ENCODE measurements at regions not wholly inside any gene's neighbourhood (a gene's known extent, or its start where the extent isn't known, plus 50 kb on each side); places are given as distances from the start of the nearest gene placed in this dataset.

- H3K27ac ChIP-seq, result no peak overlapping the region
Observed at GRCh38 chr12:19036673-19037357, 92.7 kb upstream of the PLEKHA5 start.

GRCh38 chr12:19038209-19038608 is 91.3 kb upstream of the PLEKHA5 start:
- no peak for DNase-seq (ENCODE audit: low read depth, low spot score)
- H3K27ac ChIP-seq, result no peak overlapping the region

More at GRCh38 chr12:19036673-19037357, 92.7 kb upstream of the PLEKHA5 start:
- no peak for DNase-seq (ENCODE audit: low read depth, low spot score)

GRCh38 chr12:19039515-19039914 is 90.0 kb upstream of the PLEKHA5 start:
- H3K27ac ChIP-seq, result no peak overlapping the region
- DNase-seq (ENCODE audit: low read depth, low spot score), result no peak

- no peak overlapping the region for H3K27ac ChIP-seq
- DNase-seq (ENCODE audit: low read depth, low spot score), result no peak
Observed at GRCh38 chr12:19042221-19042620, 87.3 kb upstream of the PLEKHA5 start.

- no peak overlapping the region for H3K27ac ChIP-seq
- DNase-seq (ENCODE audit: low read depth, low spot score), result no peak
Observed at GRCh38 chr12:19044430-19044829, 85.1 kb upstream of the PLEKHA5 start.

- no peak overlapping the region for H3K27ac ChIP-seq
Observed at GRCh38 chr12:19044891-19045290, 84.6 kb upstream of the PLEKHA5 start.

DNA sequence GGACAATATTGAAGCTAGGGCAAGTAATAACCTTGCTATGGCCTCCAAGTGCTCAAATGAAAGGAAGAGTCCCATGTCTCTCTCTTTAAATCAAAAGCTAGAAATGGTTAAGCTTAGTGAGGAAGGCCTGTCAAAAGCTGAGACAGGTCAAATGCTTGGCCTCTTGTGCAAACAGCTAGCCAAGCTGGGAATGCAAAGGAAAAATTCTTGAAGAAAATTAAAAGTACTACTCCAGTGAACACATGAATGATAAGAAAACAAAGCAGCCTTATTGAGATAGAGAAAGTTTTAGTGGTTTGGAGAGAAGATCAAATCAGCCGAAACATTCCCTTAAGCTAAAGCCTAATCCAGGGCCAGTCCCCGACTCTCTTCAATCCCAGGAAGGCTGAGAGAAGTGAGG is 84.1 kb upstream of the PLEKHA5 start:
- no peak overlapping the region for H3K27ac ChIP-seq
- no peak for DNase-seq (ENCODE audit: low read depth, low spot score)

More at GRCh38 chr12:19044891-19045290, 84.6 kb upstream of the PLEKHA5 start:
- DNase-seq (ENCODE audit: low read depth, low spot score), result no peak

GRCh38 chr12:19048943-19049342 is 80.6 kb upstream of the PLEKHA5 start:
- no peak overlapping the region for H3K27ac ChIP-seq
- DNase-seq (ENCODE audit: low read depth, low spot score), result no peak

- no peak overlapping the region for H3K27ac ChIP-seq
- DNase-seq (ENCODE audit: low read depth, low spot score), result no peak
Observed at GRCh38 chr12:19052689-19053088, 76.8 kb upstream of the PLEKHA5 start.

DNA sequence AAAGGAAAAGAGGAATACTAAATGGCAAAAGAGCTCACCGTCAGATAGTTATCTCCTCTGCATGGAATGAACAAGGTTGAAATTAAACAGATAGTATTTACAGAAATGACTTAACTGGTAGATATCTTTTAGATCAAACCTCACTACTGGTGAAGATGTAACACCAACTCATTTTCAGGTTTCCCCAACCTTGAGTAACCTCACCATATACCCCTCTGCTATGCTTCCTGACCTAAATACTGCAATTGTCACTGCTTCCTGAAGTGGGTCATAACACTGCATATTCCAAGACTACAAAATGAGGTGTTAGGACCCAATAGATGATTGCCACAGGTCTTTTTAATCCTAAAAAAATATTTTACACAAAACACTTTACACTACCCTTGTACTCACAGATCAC is 76.3 kb upstream of the PLEKHA5 start:
- no peak overlapping the region for H3K27ac ChIP-seq
- DNase-seq (ENCODE audit: low read depth, low spot score), result no peak

GRCh38 chr12:19054035-19054434 is 75.5 kb upstream of the PLEKHA5 start:
- H3K27ac ChIP-seq, result no peak overlapping the region
- no peak for DNase-seq (ENCODE audit: low read depth, low spot score)

GRCh38 chr12:19055589-19055988 is 73.9 kb upstream of the PLEKHA5 start:
- H3K27ac ChIP-seq, result no peak overlapping the region
- no peak for DNase-seq (ENCODE audit: low read depth, low spot score)

DNA sequence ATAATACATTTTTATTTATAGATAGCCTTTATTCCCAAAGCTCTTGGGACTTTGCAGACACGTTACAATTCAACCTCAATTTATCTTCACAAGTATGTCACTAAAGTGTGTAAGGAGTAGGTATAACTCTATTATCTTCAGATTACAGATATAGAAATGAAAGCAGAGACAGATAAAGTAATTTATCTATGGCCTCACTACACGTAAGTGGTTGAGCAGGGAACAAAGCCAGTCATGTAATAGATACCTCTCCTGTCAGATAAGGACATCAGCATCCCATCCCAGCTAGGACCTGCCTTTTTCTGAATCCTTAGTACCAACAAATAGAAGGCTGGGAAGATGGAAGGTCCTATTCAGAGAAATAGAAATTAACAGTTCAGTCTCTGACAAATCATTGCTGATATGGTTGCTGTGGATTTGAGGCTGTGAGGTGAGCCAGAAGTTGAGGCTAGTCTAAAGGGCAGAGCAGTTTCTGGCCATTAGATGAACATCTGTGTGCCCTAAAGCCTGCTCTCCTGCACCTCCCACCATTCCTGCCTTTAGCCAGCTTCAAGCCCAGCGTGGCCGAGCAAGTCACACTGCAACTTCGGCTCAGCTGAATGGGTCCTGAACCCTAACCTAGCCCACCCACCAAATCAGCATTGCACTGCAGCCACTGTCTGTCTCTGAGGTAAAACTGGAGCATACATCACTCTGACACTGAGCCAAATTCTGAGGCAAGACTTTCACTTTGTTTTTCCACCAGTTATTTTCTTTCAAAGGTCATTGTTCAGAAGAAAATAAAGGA is 71.1 kb upstream of the PLEKHA5 start:
- no peak overlapping the region for H3K27ac ChIP-seq
- DNase-seq (ENCODE audit: low read depth, low spot score), result no peak

- no peak for DNase-seq (ENCODE audit: low read depth, low spot score)
- no peak overlapping the region for H3K27ac ChIP-seq
Observed at GRCh38 chr12:19064713-19065112, 64.8 kb upstream of the PLEKHA5 start.

DNA sequence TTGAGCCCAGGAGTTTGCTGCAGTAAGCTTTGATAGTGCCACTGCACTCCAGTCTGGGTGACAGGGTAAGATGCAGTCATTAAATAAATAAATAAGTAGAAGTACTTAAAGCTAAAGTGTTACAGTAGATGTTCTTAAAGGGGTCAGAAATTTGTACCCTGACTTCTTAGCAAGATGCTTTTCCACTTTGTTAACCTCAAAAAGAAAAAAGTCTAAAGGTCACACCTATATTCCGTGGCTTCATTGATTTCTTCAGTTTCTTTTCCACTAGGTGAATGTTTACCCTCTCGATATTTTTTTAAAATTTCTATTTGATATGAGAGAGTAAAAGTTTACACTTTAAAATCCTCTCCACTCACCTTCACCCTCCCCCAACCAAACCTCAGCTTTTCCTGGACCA is 64.3 kb upstream of the PLEKHA5 start:
- no peak for DNase-seq (ENCODE audit: low read depth, low spot score)
- no peak overlapping the region for H3K27ac ChIP-seq

- no peak overlapping the region for H3K27ac ChIP-seq
- no peak for DNase-seq (ENCODE audit: low read depth, low spot score)
Observed at GRCh38 chr12:19065871-19066270, 63.7 kb upstream of the PLEKHA5 start.

DNA sequence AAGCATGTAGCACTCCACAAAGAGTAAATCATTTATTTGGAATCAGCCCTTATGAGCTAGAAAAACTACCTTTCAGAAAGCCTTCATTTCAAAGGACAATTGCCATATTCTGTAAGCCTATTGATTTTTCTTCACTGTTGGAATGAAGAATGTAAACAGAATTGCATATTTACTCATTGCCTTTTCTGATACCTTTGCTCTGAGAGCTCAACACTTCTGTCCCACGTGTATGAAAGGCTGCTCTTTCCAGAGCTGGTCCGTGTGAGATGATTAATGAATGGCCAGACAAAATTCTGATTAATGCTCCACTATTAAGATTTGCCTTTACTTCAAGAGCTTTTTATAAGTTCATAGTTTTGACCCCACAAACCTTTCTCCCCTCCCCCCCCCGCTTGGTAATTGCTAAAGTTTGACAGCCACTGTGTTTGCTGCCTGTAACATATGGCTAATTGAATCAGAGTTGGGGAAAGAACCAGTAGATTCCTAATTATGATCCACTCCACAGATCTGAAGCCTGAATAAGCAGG is 63.0 kb upstream of the PLEKHA5 start:
- no peak overlapping the region for H3K27ac ChIP-seq
- DNase-seq (ENCODE audit: low read depth, low spot score), result no peak

- DNase-seq (ENCODE audit: low read depth, low spot score), result no peak
- H3K27ac ChIP-seq, result no peak overlapping the region
Observed at GRCh38 chr12:19068137-19068536, 61.4 kb upstream of the PLEKHA5 start.

GRCh38 chr12:19070341-19070740 is 59.2 kb upstream of the PLEKHA5 start:
- DNase-seq (ENCODE audit: low read depth, low spot score), result no peak
- H3K27ac ChIP-seq, result no peak overlapping the region

GRCh38 chr12:19074700-19075099 is 54.8 kb upstream of the PLEKHA5 start:
- no peak overlapping the region for H3K27ac ChIP-seq
- DNase-seq (ENCODE audit: low read depth, low spot score), result no peak

DNA sequence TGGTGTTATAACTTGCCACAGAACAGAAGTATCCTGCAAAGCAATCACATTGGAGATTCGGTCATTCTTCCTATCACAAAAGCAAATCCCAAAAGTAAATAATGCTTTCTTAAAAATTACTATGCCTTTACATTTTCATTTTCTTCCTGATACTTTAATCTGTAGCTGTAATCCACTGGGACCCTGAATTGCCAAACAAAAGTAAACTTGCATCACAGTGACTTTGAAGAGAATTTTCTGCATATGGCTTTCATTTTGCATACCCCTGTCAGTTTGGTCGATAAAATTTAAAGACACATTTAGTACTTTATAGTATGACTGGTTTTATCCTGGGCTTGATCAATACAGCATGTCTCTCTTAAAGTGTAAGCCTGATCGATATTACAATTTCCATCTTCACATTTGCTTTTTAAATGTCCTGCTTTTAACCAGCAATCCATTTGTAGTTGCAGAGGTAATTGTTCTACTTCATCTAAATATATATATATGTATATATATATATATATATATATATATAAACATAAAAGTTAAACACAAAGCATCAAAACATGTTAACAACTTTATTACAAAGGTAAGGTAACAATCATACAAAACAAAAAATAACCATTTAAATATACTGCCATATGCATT is 53.7 kb upstream of the PLEKHA5 start:
- DNase-seq (ENCODE audit: low read depth, low spot score), result no peak
- no peak overlapping the region for H3K27ac ChIP-seq

All from epithelial cell of prostate (primary cell).